Body of pancreas (tissue), 4 donors: ENCODE measurements at regions not wholly inside any gene's neighbourhood (a gene's known extent, or its start where the extent isn't known, plus 50 kb on each side); places are given as distances from the start of the nearest gene placed in this dataset.

Source experiments
- ATAC-seq: fragments of 150-250 bp; one replicate; pipeline ENCODE4 v1.9.1; 2016
- DNase-seq, 4 donors: peaks; one replicate each; pipeline ENCODE4 v3.0.0-alpha.2; 2019
- H3K27ac ChIP-seq, 4 donors: fragments of 200-600 bp; sonication (generic); 1 replicate in 3 of 4; 2 replicates in 1 of 4; pipeline versions ENCODE4 v1.5.1 to v1.6.1; 2016 to 2019; ENCODE audit warnings: mild to moderate bottlenecking in 1 of 4, mixed read lengths in 1 of 4, moderate library complexity in 1 of 4
- H3K27me3 ChIP-seq, 2 donors: fragments of 200-600 bp; sonication (generic); one replicate each; pipeline ENCODE4 v1.6.0; 2016; ENCODE audit warnings: mild to moderate bottlenecking in 1 of 2
- H3K36me3 ChIP-seq, 2 donors: fragments of 200-600 bp; sonication (generic); replicated peaks in 1 of 2; 2 replicates each; pipeline ENCODE4 v1.5.1; 2016; ENCODE audit warnings: low read depth in 2 of 2; ENCODE audit not compliant: insufficient read depth in 1 of 2
- H3K4me1 ChIP-seq: fragments of 200-600 bp; sonication (generic); one replicate; pipeline ENCODE4 v1.6.0; 2016
- H3K4me3 ChIP-seq, 2 donors: fragments of 200-600 bp; sonication (generic); 1 replicate in 1 of 2; 2 replicates in 1 of 2; pipeline ENCODE4 v1.5.1; 2016 to 2019
- H3K9me3 ChIP-seq, 3 donors: fragments of 200-600 bp; sonication (generic); 1 replicate in 2 of 3; 2 replicates in 1 of 3; pipeline ENCODE4 v1.5.1; 2016
- CTCF ChIP-seq, 7 experiments: fragments of 450-650 bp in 4 of 7; fragments of 200-600 bp in 3 of 7; sonication (generic) in 3 of 7; IDR thresholded peaks; one replicate each; pipeline ENCODE4 v1.5.1; 2016 to 2019; ENCODE audit warnings: antibody characterized with exemption in 7 of 7
- POLR2A ChIP-seq, 3 donors: fragments of 450-650 bp; IDR thresholded peaks; one replicate each; pipeline ENCODE4 v1.6.1; 2016; ENCODE audit warnings: antibody characterized with exemption in 3 of 3, mild to moderate bottlenecking in 2 of 3
- WGBS, 2 donors: methylation state at CpG; one replicate each; pipeline ENCODE4 v1.1.5; 2017; 5-methylcytosine and 5-hydroxymethylcytosine counted together
- intact Hi-C: fragments of 100-400 bp; cut with DNase I; formaldehyde crosslinking; loops from one replicate; pipeline ENCODE4 v1.15.1; 2023

- H3K27me3 ChIP-seq: no peaks in the 10 kb centered on the region
- TF ChIP-seq CTCF (IDR thresholded peaks at IDR 0.05) (no peak), POLR2A (IDR thresholded peaks at IDR 0.05) (no peak)
- H3K27ac ChIP-seq: no peak overlapping the region
- DNase-seq (no peak), ATAC-seq (no peak)
- no peaks in the 10 kb centered on the region for H3K4me1 ChIP-seq
- WGBS, 2 donors: 33 to 47% methylated on average over 3 of the region's 3 CpGs
- no peaks in the 10 kb centered on the region for H3K36me3 ChIP-seq
- H3K9me3 ChIP-seq: peaks cover 0 to 39% (median 0%) of the 10 kb centered on the region in 3 donors
- H3K4me3 ChIP-seq: no peak overlapping the region
- intact Hi-C loops: no loop called here
Observed at GRCh38 chr7:56495165-56495564, 378.9 kb upstream of the NUPR2 start.

DNA sequence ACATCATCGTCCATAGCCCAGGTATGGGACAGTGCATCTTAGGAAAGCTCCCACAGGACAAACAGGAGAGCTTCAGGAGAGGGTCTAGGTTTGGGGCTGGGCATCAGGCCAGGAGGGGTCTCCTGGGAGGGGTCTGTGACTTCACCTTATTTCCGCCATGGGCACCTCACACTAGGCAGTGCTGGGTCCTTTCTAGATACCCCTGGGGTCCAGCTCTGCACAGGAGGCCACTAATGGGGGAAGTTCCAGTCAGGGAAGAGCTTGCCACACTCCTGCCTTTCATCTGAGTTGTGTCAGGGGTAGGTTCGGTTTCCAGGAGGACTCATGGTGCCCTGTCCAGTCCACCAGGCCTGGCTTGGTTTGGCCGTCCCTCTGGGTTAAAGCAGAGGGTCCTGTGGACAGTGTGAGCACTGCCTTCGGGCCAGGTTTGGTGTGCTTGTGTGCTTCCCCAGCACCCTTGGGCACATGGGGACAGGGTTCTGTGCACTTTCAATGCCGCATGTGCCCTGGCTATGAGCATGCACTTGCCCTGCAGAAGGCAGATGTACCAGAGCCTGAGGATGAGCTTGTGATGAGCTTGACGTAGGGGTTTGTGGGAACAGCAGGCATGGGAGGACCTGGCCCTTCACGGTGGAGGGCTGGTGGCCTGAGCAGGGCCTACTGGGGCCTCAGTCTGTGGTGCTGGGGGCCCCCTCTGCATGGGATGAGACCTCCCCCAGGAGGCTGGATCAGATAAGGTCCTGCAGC is 377.7 kb upstream of the NUPR2 start:
- no peak for DNase-seq
- intact Hi-C loops: no loop called here
- Histone ChIP-seq H3K27me3 (no peaks in the 10 kb centered on the region), H3K27ac (no peak overlapping the region), H3K36me3 (no peaks in the 10 kb centered on the region), H3K4me3 (no peak overlapping the region), H3K9me3 (peaks cover 0 to 39% (median 0%) of the 10 kb centered on the region in 3 donors), H3K4me1 (no peaks in the 10 kb centered on the region)
- ATAC-seq: no peak
- TF ChIP-seq CTCF (IDR thresholded peaks at IDR 0.05) (no peak), POLR2A (IDR thresholded peaks at IDR 0.05) (no peak)
- 37 to 52% methylated on average over 3 to 8 of the region's 8 CpGs for WGBS, 2 donors

GRCh38 chr7:56493196-56493595 is 377.0 kb upstream of the NUPR2 start:
- intact Hi-C loops: no loop called here
- no peaks in the 10 kb centered on the region for H3K4me1 ChIP-seq
- TF ChIP-seq POLR2A (IDR thresholded peaks at IDR 0.05) (no peak), CTCF (IDR thresholded peaks at IDR 0.05) (no peak)
- H3K36me3 ChIP-seq: no peaks in the 10 kb centered on the region
- WGBS, 2 donors: 63 to 68% methylated on average over 4 of the region's 4 CpGs
- peaks cover 0 to 39% (median 0%) of the 10 kb centered on the region in 3 donors for H3K9me3 ChIP-seq
- DNase-seq: no peak
- H3K27me3 ChIP-seq: no peaks in the 10 kb centered on the region
- H3K4me3 ChIP-seq: no peak overlapping the region
- ATAC-seq: no peak
- no peak overlapping the region for H3K27ac ChIP-seq

GRCh38 chr7:56491636-56492425 is 375.6 kb upstream of the NUPR2 start:
- Histone ChIP-seq H3K9me3 (peaks cover 0 to 39% (median 0%) of the 10 kb centered on the region in 3 donors), H3K4me1 (no peaks in the 10 kb centered on the region), H3K36me3 (no peaks in the 10 kb centered on the region), H3K27me3 (no peaks in the 10 kb centered on the region), H3K27ac (no peak overlapping the region), H3K4me3 (no peak overlapping the region)
- WGBS, 2 donors: 54 to 67% methylated on average over 7 to 9 of the region's 9 CpGs
- TF ChIP-seq POLR2A (IDR thresholded peaks at IDR 0.05) (no peak), CTCF (IDR thresholded peaks at IDR 0.05) (no peak)
- intact Hi-C loops: no loop called here
- ATAC-seq (no peak), DNase-seq (no peak)
